ENCODE measurements at regions not wholly inside any gene's neighbourhood (a gene's known extent, or its start where the extent isn't known, plus 50 kb on each side); places are given as distances from the start of the nearest gene placed in this dataset.
A peak's percentile ranks its signal among the peaks of the same experiment; 100 is the strongest.

- DNase-seq = no peak
These were observed 105.4 kb upstream of the ZMIZ1 start for GRCh38 chr10:78963074-78964034.

- no peak for DNase-seq
These were observed 104.4 kb upstream of the ZMIZ1 start for GRCh38 chr10:78964274-78964951.

GRCh38 chr10:78964952-78965633, 103.7 kb upstream of the ZMIZ1 start:
- no peak for DNase-seq

GRCh38 chr10:78966182-78966787, 102.5 kb upstream of the ZMIZ1 start:
- DNase-seq = no peak

- no peak for DNase-seq
These were observed 101.8 kb upstream of the ZMIZ1 start for GRCh38 chr10:78966844-78967488.

- no peak for DNase-seq
These were observed 100.3 kb upstream of the ZMIZ1 start for GRCh38 chr10:78968300-78968942.

- no peak for DNase-seq
These were observed 99.8 kb upstream of the ZMIZ1 start for GRCh38 chr10:78968943-78969342.

- DNase-seq = no peak
These were observed 99.0 kb upstream of the ZMIZ1 start for GRCh38 chr10:78969719-78970118.

- DNase-seq = no peak
These were observed 98.5 kb upstream of the ZMIZ1 start for GRCh38 chr10:78970261-78970660.

GRCh38 chr10:78971094-78971682, 97.6 kb upstream of the ZMIZ1 start:
- DNase-seq = no peak

GRCh38 chr10:78972160-78972946, 96.4 kb upstream of the ZMIZ1 start:
- no peak for DNase-seq

- peak; percentile 52 for DNase-seq
These were observed 95.5 kb upstream of the ZMIZ1 start for GRCh38 chr10:78972947-78973900.

GRCh38 chr10:78973901-78974616, 94.7 kb upstream of the ZMIZ1 start:
- DNase-seq = no peak

- DNase-seq = peak; percentile 26
These were observed 94.0 kb upstream of the ZMIZ1 start for GRCh38 chr10:78974617-78975317.

GRCh38 chr10:78975926-78976325, 92.8 kb upstream of the ZMIZ1 start:
- DNase-seq = no peak

- no peak for DNase-seq
These were observed 91.7 kb upstream of the ZMIZ1 start for GRCh38 chr10:78976825-78977755.

GRCh38 chr10:78979938-78980337, 88.8 kb upstream of the ZMIZ1 start:
- no peak for DNase-seq

Data from activated CD4-positive, alpha-beta T cell treated with anti-CD3 and anti-CD28 coated beads for 1 hour (primary cell).